Sigmoid colon (tissue), 4 donors: ENCODE measurements at regions not wholly inside any gene's neighbourhood (a gene's known extent, or its start where the extent isn't known, plus 50 kb on each side); places are given as distances from the start of the nearest gene placed in this dataset.

ENCODE experiments used
- CTCF ChIP-seq, 4 experiments: fragments of 450-650 bp in 3 of 4; fragments of 200-600 bp in 1 of 4; IDR thresholded peaks; one replicate each; pipeline ENCODE4 v1.5.1; 2016 to 2019; ENCODE audit warnings: antibody characterized with exemption in 4 of 4, mild to moderate bottlenecking in 3 of 4, moderate library complexity in 2 of 4
- EP300 ChIP-seq, 4 donors: sonication (generic); formaldehyde crosslinking; IDR thresholded peaks; one replicate each; pipeline ENCODE4 v1.6.1; 2017; ENCODE audit warnings: antibody characterized with exemption in 4 of 4
- POLR2A ChIP-seq, 2 donors: fragments of 450-650 bp; IDR thresholded peaks; one replicate each; pipeline ENCODE4 v1.6.1; 2016; ENCODE audit warnings: antibody characterized with exemption in 2 of 2, mild to moderate bottlenecking in 2 of 2, moderate library complexity in 2 of 2

GRCh38 chr10:62618054-62618453 lies 186.5 kb upstream of the ADO start:
- no peak for TF ChIP-seq CTCF (IDR thresholded peaks at IDR 0.05)
- no peak for TF ChIP-seq POLR2A (IDR thresholded peaks at IDR 0.05)
- TF ChIP-seq EP300 (IDR thresholded peaks at IDR 0.05), result no peak
